WTC11 (cell line): ENCODE measurements at regions not wholly inside any gene's neighbourhood (a gene's known extent, or its start where the extent isn't known, plus 50 kb on each side); places are given as distances from the start of the nearest gene placed in this dataset.

Source experiments
- ATF2 ChIP-seq: sonication (generic); formaldehyde crosslinking; IDR thresholded peaks from 2 replicates; pipeline ENCODE4 v1.8.1; 2022; ENCODE audit warnings: low read depth, missing genetic modification reagents, borderline replicate concordance
- CREB1 ChIP-seq: sonication (generic); formaldehyde crosslinking; IDR thresholded peaks from 2 replicates; pipeline ENCODE4 v1.8.0; 2023; ENCODE audit warnings: mild to moderate bottlenecking, missing genetic modification reagents
- CTCF ChIP-seq: fragments of 200-600 bp; IDR thresholded peaks from 2 replicates; pipeline ENCODE4 v1.8.0; 2022; ENCODE audit warnings: antibody characterized with exemption
- HMGXB4 ChIP-seq: sonication (generic); formaldehyde crosslinking; IDR thresholded peaks from 2 replicates; pipeline ENCODE4 v1.8.1; 2023; ENCODE audit warnings: mild to moderate bottlenecking, moderate library complexity, missing genetic modification reagents
- KAT7 ChIP-seq: sonication (generic); formaldehyde crosslinking; IDR thresholded peaks from 2 replicates; pipeline ENCODE4 v1.8.1; 2023; ENCODE audit warnings: missing genetic modification reagents, mild to moderate bottlenecking, borderline replicate concordance
- NFE2L1 ChIP-seq: sonication (generic); formaldehyde crosslinking; IDR thresholded peaks from 2 replicates; pipeline ENCODE4 v1.8.1; 2023; ENCODE audit warnings: missing genetic modification reagents
- NR2C2 ChIP-seq: sonication (generic); formaldehyde crosslinking; IDR thresholded peaks from 2 replicates; pipeline ENCODE4 v1.8.0; 2022; ENCODE audit warnings: mild to moderate bottlenecking, missing genetic modification reagents
- PRDM15 ChIP-seq: sonication (generic); formaldehyde crosslinking; IDR thresholded peaks from 2 replicates; pipeline ENCODE4 v1.8.0; 2022; ENCODE audit warnings: missing genetic modification reagents
- USF1 ChIP-seq: sonication (generic); formaldehyde crosslinking; IDR thresholded peaks from 2 replicates; pipeline ENCODE4 v1.8.0; 2022; ENCODE audit warnings: mild to moderate bottlenecking, missing genetic modification reagents
- USF2 ChIP-seq: sonication (generic); formaldehyde crosslinking; IDR thresholded peaks from 2 replicates; pipeline ENCODE4 v1.8.1; 2023; ENCODE audit warnings: mild to moderate bottlenecking, missing genetic modification reagents, moderate library complexity
- ZBTB43 ChIP-seq: sonication (generic); formaldehyde crosslinking; IDR thresholded peaks from 2 replicates; pipeline ENCODE4 v1.8.1; 2023; ENCODE audit warnings: mild to moderate bottlenecking, missing genetic modification reagents
- ZNF121 ChIP-seq: sonication (generic); formaldehyde crosslinking; IDR thresholded peaks from 2 replicates; pipeline ENCODE4 v1.8.0; 2023; ENCODE audit warnings: missing genetic modification reagents

GRCh38 chr4:3711183-3712111 is 54.7 kb upstream of the ADRA2C start:
- TF ChIP-seq ZBTB43 (no peak), CREB1 (CRISPR knock-in tag) (no peak), ZNF121 (CRISPR knock-in tag) (no peak), HMGXB4 (CRISPR knock-in tag) (no peak), KAT7 (no peak), NR2C2 (CRISPR knock-in tag) (no peak), USF1 (CRISPR knock-in tag) (no peak), ATF2 (CRISPR knock-in tag) (no peak), CTCF (no peak), USF2 (CRISPR knock-in tag) (no peak), PRDM15 (CRISPR knock-in tag) (no peak), NFE2L1 (CRISPR knock-in tag) (no peak)
